HCT116 (cell line): ENCODE measurements at regions not wholly inside any gene's neighbourhood (a gene's known extent, or its start where the extent isn't known, plus 50 kb on each side); places are given as distances from the start of the nearest gene placed in this dataset.

ENCODE experiments used
- ATAC-seq: fragments of 200-7000 bp; cut with Tn5 transposase; 2 replicates; pipeline ENCODE4 v1.9.1; 2020; ENCODE audit warnings: mild to moderate bottlenecking, moderate library complexity
- BruUV-seq: library from RNA; stranded (reverse); fragments of 400-500 nt; replicated peaks from 2 replicates; lab custom pipeline; 2021; lab: Mats Ljungman, UMichigan
- CTCF ChIA-PET: fragments of 300-600 bp; sonication (Branson Sonifier 250); formaldehyde crosslinking; loops from one replicate; lab custom pipeline; 2021; ENCODE audit warnings: antibody characterized with exemption; lab: Charles Lee
- POLR2A ChIA-PET: fragments of 300-600, 350-600 bp; sonication (Branson Sonifier 250); formaldehyde crosslinking; loops from one replicate; lab custom pipeline; 2021; ENCODE audit warnings: antibody characterized with exemption; lab: Charles Lee
- RAD21 ChIA-PET, 2 experiments: fragments of 300-600 bp; sonication (Branson Sonifier 250); formaldehyde crosslinking; loops; one replicate each; lab custom pipeline; 2023; ENCODE audit warnings: low total read pairs in 2 of 2; ENCODE audit not compliant: uncharacterized antibody in 2 of 2, unreplicated experiment in 2 of 2, low non-redundant PET in 1 of 2; lab: Charles Lee
- DNase-seq: peaks from one replicate; pipeline ENCODE4 v3.0.0-alpha.2; 2010; ENCODE audit warnings: low read depth, low spot score
- H2AFZ ChIP-seq: fragments of 200-600 bp; shearing (Covaris generic), sonication (generic); 2 replicates; pipeline ENCODE4 v1.6.1; 2017; ENCODE audit warnings: low read depth, mixed run types, mixed read lengths, antibody characterized with exemption, low read length; ENCODE audit not compliant: poor library complexity, severe bottlenecking
- H3K27ac ChIP-seq: 2 replicates; pipeline ENCODE4 v1.5.1; 2012; ENCODE audit warnings: low read depth, low read length
- H3K27me3 ChIP-seq: fragments of 200-600 bp; sonication (generic); 2 replicates; pipeline ENCODE4 v1.6.1; 2016; ENCODE audit warnings: mixed run types, low read length, mixed read lengths; ENCODE audit not compliant: insufficient read depth
- H3K36me3 ChIP-seq, 2 experiments: fragments of 200-500 bp in 1 of 2; fragments of 200-600 bp in 1 of 2; sonication (Bioruptor generic) in 1 of 2; sonication (generic) in 1 of 2; 2 replicates each; pipeline versions ENCODE4 v1.5.1 to v1.6.1; 2014 to 2016; ENCODE audit warnings: low read length in 2 of 2, inconsistent platforms in 1 of 2, mixed read lengths in 1 of 2, mixed run types in 1 of 2; ENCODE audit not compliant: insufficient read depth in 2 of 2, control insufficient read depth in 1 of 2
- H3K4me1 ChIP-seq, 2 experiments: fragments of 200-600 bp in 1 of 2; sonication (generic) in 1 of 2; 2 replicates each; pipeline versions ENCODE4 v1.5.1 to v1.6.1; 2012 to 2017; ENCODE audit warnings: low read length in 2 of 2, inconsistent platforms in 1 of 2, mild to moderate bottlenecking in 1 of 2, mixed read lengths in 1 of 2, mixed run types in 1 of 2, moderate library complexity in 1 of 2; ENCODE audit not compliant: insufficient read depth in 2 of 2, control insufficient read depth in 1 of 2
- H3K4me2 ChIP-seq: fragments of 200-600 bp; sonication (generic); 2 replicates; pipeline ENCODE4 v1.6.1; 2017; ENCODE audit warnings: mixed run types, low read length, mixed read lengths
- H3K4me3 ChIP-seq, 2 experiments: fragments of 200-600 bp in 1 of 2; sonication (generic) in 1 of 2; replicated peaks in 1 of 2; 2 replicates each; pipeline ENCODE4 v1.5.1; 2011 to 2016; ENCODE audit warnings: low read length in 2 of 2, control low read depth in 1 of 2, low read depth in 1 of 2, mild to moderate bottlenecking in 1 of 2, mixed read lengths in 1 of 2, mixed run types in 1 of 2
- H3K79me2 ChIP-seq: fragments of 200-600 bp; sonication (generic); 2 replicates; pipeline ENCODE4 v1.6.1; 2017; ENCODE audit warnings: mild to moderate bottlenecking, mixed run types, low read length, moderate library complexity, mixed read lengths; ENCODE audit not compliant: insufficient read depth
- H3K9ac ChIP-seq: fragments of 200-600 bp; sonication (generic); 2 replicates; pipeline ENCODE4 v1.6.1; 2016; ENCODE audit warnings: low read length, mixed read lengths
- H3K9me2 ChIP-seq: fragments of 200-600 bp; sonication (generic), shearing (Covaris generic); 2 replicates; pipeline ENCODE4 v1.6.1; 2017; ENCODE audit warnings: mixed run types, mild to moderate bottlenecking, moderate library complexity; ENCODE audit not compliant: insufficient read depth
- H3K9me3 ChIP-seq, 2 experiments: fragments of 200-500 bp in 1 of 2; fragments of 200-600 bp in 1 of 2; sonication (Bioruptor generic) in 1 of 2; sonication (generic) in 1 of 2; 2 replicates each; pipeline ENCODE4 v1.6.1; 2014 to 2017; ENCODE audit warnings: low read length in 2 of 2, mixed read lengths in 2 of 2, inconsistent platforms in 1 of 2, low read depth in 1 of 2, mild to moderate bottlenecking in 1 of 2, mixed run types in 1 of 2, moderate library complexity in 1 of 2; ENCODE audit not compliant: control insufficient read depth in 1 of 2, insufficient read depth in 1 of 2
- H4K20me1 ChIP-seq: fragments of 200-600 bp; sonication (generic), shearing (Covaris generic); 2 replicates; pipeline ENCODE4 v1.6.1; 2017; ENCODE audit warnings: mixed run types, mild to moderate bottlenecking, moderate library complexity; ENCODE audit not compliant: insufficient read depth
- ATF3 ChIP-seq: IDR thresholded peaks from 2 replicates; pipeline ENCODE4 v1.6.1; 2012
- EZH2phosphoT487 ChIP-seq: fragments of 200-600 bp; IDR thresholded peaks from 2 replicates; pipeline ENCODE4 v1.6.1; 2018; ENCODE audit warnings: antibody characterized with exemption, borderline replicate concordance
- POLR2AphosphoS5 ChIP-seq: IDR thresholded peaks from 2 replicates; pipeline ENCODE4 v1.6.1; 2011; ENCODE audit warnings: mild to moderate bottlenecking, low read depth, low read length, moderate library complexity
- RAD21 ChIP-seq: IDR thresholded peaks from 2 replicates; pipeline ENCODE4 v1.6.1; 2012; ENCODE audit warnings: low read depth, mild to moderate bottlenecking
- REST ChIP-seq: IDR thresholded peaks from 2 replicates; pipeline ENCODE4 v1.6.1; 2012; ENCODE audit warnings: low read depth
- SIN3A ChIP-seq: IDR thresholded peaks from 2 replicates; pipeline ENCODE4 v1.6.1; 2012; ENCODE audit warnings: low read depth
- ZBTB33 ChIP-seq: IDR thresholded peaks from 2 replicates; pipeline ENCODE4 v1.6.1; 2011; ENCODE audit warnings: mild to moderate bottlenecking, low read length, moderate library complexity; ENCODE audit not compliant: insufficient replicate concordance; ENCODE audit errors: extremely low read depth
- intact Hi-C: fragments of 100-400 bp; cut with micrococcal nuclease; formaldehyde crosslinking; loops from 2 replicates; pipeline ENCODE4 v1.10.0; 2022

GRCh38 chr2:13950761-13951160 is 681.8 kb upstream of the LRATD1 start:
- no peak for DNase-seq
- no peaks in the 10 kb centered on the region for H4K20me1 ChIP-seq
- no peaks in the 10 kb centered on the region for H3K4me1 ChIP-seq
- TF ChIP-seq RAD21 (no peak), SIN3A (no peak)
- TF ChIP-seq, all 23 proteins: peak for 0
- Histone ChIP-seq H3K9me3 (peaks cover 4 to 10% of the 10 kb centered on the region in 2 experiments; a peak in 2 of 4 replicates), H3K4me3 (no peak overlapping the region), H3K4me2 (no peak overlapping the region), H3K36me3 (no peaks in the 10 kb centered on the region), H3K9me2 (no peaks in the 10 kb centered on the region), H2AFZ (no peak overlapping the region), H3K9ac (no peak overlapping the region), H3K27me3 (no peaks in the 10 kb centered on the region), H3K79me2 (no peaks in the 10 kb centered on the region), H3K27ac (no peak overlapping the region)
- BruUV-seq, result no TSS peak
- ChIA-PET CTCF (no interaction called here), POLR2A (no interaction called here), RAD21 (no interaction called here)
- no peak for ATAC-seq
- intact Hi-C loops, result no loop called here

GRCh38 chr2:13968811-13969210 is 663.7 kb upstream of the LRATD1 start:
- intact Hi-C loops, result no loop called here
- Histone ChIP-seq H3K4me2 (no peak overlapping the region), H3K9ac (no peak overlapping the region), H3K4me1 (no peaks in the 10 kb centered on the region), H3K4me3 (no peak overlapping the region), H2AFZ (no peak overlapping the region), H3K27me3 (no peaks in the 10 kb centered on the region), H3K36me3 (no peaks in the 10 kb centered on the region), H3K27ac (no peak overlapping the region), H3K9me3 (peaks cover 4 to 5% of the 10 kb centered on the region in 2 experiments; a peak in 2 of 4 replicates), H3K9me2 (no peaks in the 10 kb centered on the region), H4K20me1 (no peaks in the 10 kb centered on the region), H3K79me2 (no peaks in the 10 kb centered on the region)
- ATAC-seq, result no peak
- no peak for TF ChIP-seq SIN3A
- TF ChIP-seq REST, result no peak
- TF ChIP-seq POLR2AphosphoS5, result no peak
- TF ChIP-seq EZH2phosphoT487, result no peak
- no peak for TF ChIP-seq ZBTB33
- TF ChIP-seq ATF3, result no peak
- DNase-seq, result no peak
- POLR2A ChIA-PET, result no interaction called here
- CTCF ChIA-PET, result no interaction called here
- RAD21 ChIA-PET, result no interaction called here
- BruUV-seq, result no TSS peak
